K562 (cell line): ENCODE measurements at regions not wholly inside any gene's neighbourhood (a gene's known extent, or its start where the extent isn't known, plus 50 kb on each side); places are given as distances from the start of the nearest gene placed in this dataset.

Source experiments
- ATAC-seq: fragments of 200-7000 bp; cut with Tn5 transposase; 3 replicates; pipeline ENCODE4 v1.9.1; 2020; ENCODE audit warnings: moderate library complexity
- BruUV-seq: library from RNA; stranded (reverse); fragments of 400-500 nt; replicated peaks from 2 replicates; lab custom pipeline; 2021; lab: Mats Ljungman, UMichigan
- CTCF ChIA-PET: fragments of 300-600 bp; formaldehyde crosslinking; extraction: SDS; loops from one replicate; lab custom pipeline; 2021; ENCODE audit warnings: low intra/inter-chr PET ratio; lab: Yijun Ruan, JAX
- POLR2A ChIA-PET: fragments of 300-600, 350-650 bp; sonication (Branson Sonifier 250); formaldehyde crosslinking; extraction: SDS; loops from one replicate; lab custom pipeline; 2021; ENCODE audit warnings: antibody characterized with exemption, inconsistent platforms; lab: Yijun Ruan, JAX
- DNase-seq, 4 experiments: peaks; one replicate each; pipeline versions ENCODE4 v3.0.0 to v3.0.0-alpha.2; 2011 to 2018; ENCODE audit warnings: low spot score in 3 of 4, mixed read lengths in 3 of 4; ENCODE audit errors: extremely low read depth in 1 of 4
- FAIRE-seq: peaks from 2 replicates; lab custom pipeline; 2011; peaks lifted over from hg19 to GRCh38; lab: Jason Lieb, UNC
- H2AFZ ChIP-seq: 2 replicates; pipeline ENCODE4 v1.6.0; 2011; ENCODE audit warnings: low read depth, low read length, control low read depth, inconsistent platforms
- H3K27ac ChIP-seq: fragments of 200-600 bp; 3 replicates; pipeline ENCODE4 v1.8.0; 2011; ENCODE audit warnings: low read depth, mild to moderate bottlenecking, control low read depth, inconsistent platforms, low read length, moderate library complexity, mixed read lengths; ENCODE audit errors: extremely low read depth
- H3K27me3 ChIP-seq, 2 experiments: fragments of 300-600 bp in 1 of 2; 2 replicates in 1 of 2; 3 replicates in 1 of 2; pipeline versions ENCODE4 v1.6.0 to v1.8.0; 2011; ENCODE audit warnings: inconsistent platforms in 2 of 2, low read length in 2 of 2, mild to moderate bottlenecking in 1 of 2, mixed read lengths in 1 of 2, moderate library complexity in 1 of 2; ENCODE audit not compliant: control insufficient read depth in 2 of 2, insufficient read depth in 2 of 2
- H3K36me3 ChIP-seq: fragments of 300-600 bp; 3 replicates; pipeline ENCODE4 v1.8.0; 2011; ENCODE audit warnings: mild to moderate bottlenecking, low read length, inconsistent platforms; ENCODE audit not compliant: control insufficient read depth, insufficient read depth
- H3K4me1 ChIP-seq, 2 experiments: fragments of 200-600 bp in 1 of 2; replicated peaks in 1 of 2; 2 replicates in 1 of 2; 3 replicates in 1 of 2; pipeline versions ENCODE4 v1.5.1 to v1.8.0; 2011; ENCODE audit warnings: inconsistent platforms in 2 of 2, low read length in 2 of 2, mild to moderate bottlenecking in 1 of 2, mixed read lengths in 1 of 2, moderate library complexity in 1 of 2; ENCODE audit not compliant: control insufficient read depth in 2 of 2, insufficient read depth in 2 of 2
- H3K4me2 ChIP-seq: 2 replicates; pipeline ENCODE4 v1.6.1; 2011; ENCODE audit warnings: low read length, control low read depth, inconsistent platforms, mixed read lengths; ENCODE audit not compliant: insufficient read depth
- H3K4me3 ChIP-seq: fragments of 200-600 bp; sonication (generic), shearing (Covaris generic); 2 replicates; pipeline ENCODE4 v1.5.1; 2016; ENCODE audit warnings: control low read depth, inconsistent platforms
- H3K79me2 ChIP-seq: fragments of 200-600 bp; 3 replicates; pipeline ENCODE4 v1.8.0; 2011; ENCODE audit warnings: low read length, inconsistent platforms; ENCODE audit not compliant: control insufficient read depth, insufficient read depth
- H3K9ac ChIP-seq, 2 experiments: 2 replicates each; pipeline versions ENCODE4 v1.6.0 to v1.6.1; 2011; ENCODE audit warnings: low read depth in 2 of 2, low read length in 2 of 2, control low read depth in 1 of 2, inconsistent platforms in 1 of 2, mild to moderate bottlenecking in 1 of 2, mixed read lengths in 1 of 2; ENCODE audit not compliant: insufficient read depth in 1 of 2
- H3K9me1 ChIP-seq: one replicate; pipeline ENCODE4 v1.6.0; 2011; ENCODE audit warnings: inconsistent platforms, mild to moderate bottlenecking, low read length, moderate library complexity; ENCODE audit not compliant: control insufficient read depth, insufficient read depth
- H3K9me3 ChIP-seq: replicated peaks from 2 replicates; pipeline ENCODE4 v1.5.1; 2011; ENCODE audit warnings: low read depth, low read length, inconsistent platforms; ENCODE audit not compliant: control insufficient read depth, insufficient read depth
- H4K20me1 ChIP-seq: replicated peaks from 2 replicates; pipeline ENCODE4 v1.6.1; 2011; ENCODE audit warnings: low read length, inconsistent platforms, mixed read lengths; ENCODE audit not compliant: control insufficient read depth, insufficient read depth
- FIP1L1 ChIP-seq: fragments of 200-400 bp; formaldehyde crosslinking; IDR thresholded peaks from 2 replicates; pipeline ENCODE4 v1.6.1; 2018; ENCODE audit warnings: mild to moderate bottlenecking, low read depth, low read length; ENCODE audit not compliant: poor library complexity, severe bottlenecking
- PHB2 ChIP-seq: fragments of 450-650 bp; IDR thresholded peaks from 2 replicates; pipeline ENCODE4 v1.6.1; 2017; ENCODE audit warnings: low read depth
- POLR2AphosphoS2 ChIP-seq: IDR thresholded peaks from 2 replicates; pipeline ENCODE4 v1.6.1; 2012; ENCODE audit warnings: low read length, improper control_type of control experiment
- RBM39 ChIP-seq: fragments of 200-400 bp; formaldehyde crosslinking; optimal IDR thresholded peaks from 2 replicates; pipeline ENCODE3; 2018; ENCODE audit warnings: low read depth, low read length
- TBP ChIP-seq: optimal IDR thresholded peaks from 2 replicates; pipeline ENCODE3; 2011; ENCODE audit warnings: low read depth, low read length, improper control_type of control experiment
- ZNF696 ChIP-seq: fragments of 250-450 bp; sonication (Bioruptor Pico); conservative IDR thresholded peaks from 2 replicates; pipeline ENCODE4 v1.4.0; 2020; ENCODE audit warnings: mild to moderate bottlenecking, moderate library complexity
- WGBS: fragments of 100-300 bp; shearing (Covaris generic); methylation state at CpG from one replicate; pipeline ENCODE4 v1.1.6; 2016; ENCODE audit warnings: low coverage, mixed read lengths; ENCODE audit not compliant: insufficient coverage; ENCODE audit errors: missing lambda C conversion rate; 5-methylcytosine and 5-hydroxymethylcytosine counted together
- in situ Hi-C: fragments of 300-500 bp; cut with MboI; formaldehyde crosslinking; loops from 4 replicates; pipeline ENCODE4 v1.15.0; 2018; ENCODE audit warnings: inconsistent platforms, mixed read lengths
- intact Hi-C: fragments of 100-400 bp; cut with micrococcal nuclease; formaldehyde crosslinking; loops from 2 replicates; pipeline ENCODE4 v1.14.2; 2022
- TF ChIP-seq, protein P1 (sequence below): conservative IDR thresholded peaks from 2 replicates; pipeline ENCODE4 v1.6.1; 2011; ENCODE audit warnings: low read depth, mild to moderate bottlenecking, low read length; ENCODE audit not compliant: control insufficient read depth
- TF ChIP-seq, protein P2 (sequence below), 2 experiments: fragments of 450-650 bp in 1 of 2; sonication (generic) in 1 of 2; formaldehyde crosslinking in 1 of 2; IDR thresholded peaks; 2 replicates each; pipeline versions ENCODE4 v1.7.1 to v1.9.0; 2016 to 2022; ENCODE audit warnings: inconsistent platforms in 1 of 2, mild to moderate bottlenecking in 1 of 2, missing genetic modification reagents in 1 of 2
- TF ChIP-seq, protein P3 (sequence below): fragments of 250-450 bp; sonication (Bioruptor Pico); IDR thresholded peaks from 2 replicates; pipeline ENCODE4 v1.5.0; 2021; ENCODE audit warnings: mild to moderate bottlenecking, moderate library complexity

DNA sequence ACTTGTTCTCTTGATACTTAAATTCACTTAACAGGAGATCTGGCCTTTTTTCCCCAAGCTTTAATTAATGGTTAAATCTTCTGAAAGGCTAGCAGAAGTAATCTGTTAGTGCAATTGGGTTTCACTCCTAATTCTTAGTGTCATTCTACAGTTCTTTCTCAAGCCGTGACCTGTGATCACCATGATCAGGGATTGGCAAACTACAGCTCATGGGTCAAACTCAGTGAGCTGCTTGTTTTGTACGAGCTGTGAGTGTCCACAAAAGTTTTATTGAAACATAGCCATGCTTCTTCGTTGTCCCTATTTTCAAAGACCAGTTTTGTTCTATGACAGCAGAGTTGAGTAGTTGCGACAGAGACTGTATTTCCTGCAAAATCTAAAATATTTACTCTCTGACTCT is 109.4 kb upstream of the KCNJ15 start:
- Histone ChIP-seq H4K20me1 (no peaks in the 10 kb centered on the region), H3K9me3 (no peaks in the 10 kb centered on the region; the same call in 1 of the 2 replicates), H3K27me3 (no peaks in the 10 kb centered on the region), H3K9me1 (no peaks in the 10 kb centered on the region), H3K36me3 (no peaks in the 10 kb centered on the region), H3K4me3 (no peak overlapping the region), H3K79me2 (no peaks in the 10 kb centered on the region), H3K4me1 (no peaks in the 10 kb centered on the region), H3K27ac (no peak overlapping the region), H3K9ac (no peak overlapping the region), H2AFZ (no peak overlapping the region), H3K4me2 (no peak overlapping the region)
- intact Hi-C loops: no loop called here
- no peak for FAIRE-seq
- DNase-seq: no peak
- 67% methylated on average over 4 of the region's 4 CpGs for WGBS
- in situ Hi-C loops: no loop called here
- CTCF ChIA-PET: no interaction called here
- BruUV-seq: no TSS peak
- POLR2A ChIA-PET: interaction anchor here (1.4 kb wide), 1 partner anchor 9 kb away, joined by 4 read pairs; no protein-coding TSS in a partner anchor
- ATAC-seq: no peak
- no peak for TF ChIP-seq PHB2
- no peak for TF ChIP-seq ZNF696
- TF ChIP-seq, protein P1, sequence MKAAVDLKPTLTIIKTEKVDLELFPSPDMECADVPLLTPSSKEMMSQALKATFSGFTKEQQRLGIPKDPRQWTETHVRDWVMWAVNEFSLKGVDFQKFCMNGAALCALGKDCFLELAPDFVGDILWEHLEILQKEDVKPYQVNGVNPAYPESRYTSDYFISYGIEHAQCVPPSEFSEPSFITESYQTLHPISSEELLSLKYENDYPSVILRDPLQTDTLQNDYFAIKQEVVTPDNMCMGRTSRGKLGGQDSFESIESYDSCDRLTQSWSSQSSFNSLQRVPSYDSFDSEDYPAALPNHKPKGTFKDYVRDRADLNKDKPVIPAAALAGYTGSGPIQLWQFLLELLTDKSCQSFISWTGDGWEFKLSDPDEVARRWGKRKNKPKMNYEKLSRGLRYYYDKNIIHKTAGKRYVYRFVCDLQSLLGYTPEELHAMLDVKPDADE: no peak
- TF ChIP-seq TBP: no peak
- TF ChIP-seq POLR2AphosphoS2: no peak
- no peak for TF ChIP-seq RBM39
- TF ChIP-seq, protein P2, sequence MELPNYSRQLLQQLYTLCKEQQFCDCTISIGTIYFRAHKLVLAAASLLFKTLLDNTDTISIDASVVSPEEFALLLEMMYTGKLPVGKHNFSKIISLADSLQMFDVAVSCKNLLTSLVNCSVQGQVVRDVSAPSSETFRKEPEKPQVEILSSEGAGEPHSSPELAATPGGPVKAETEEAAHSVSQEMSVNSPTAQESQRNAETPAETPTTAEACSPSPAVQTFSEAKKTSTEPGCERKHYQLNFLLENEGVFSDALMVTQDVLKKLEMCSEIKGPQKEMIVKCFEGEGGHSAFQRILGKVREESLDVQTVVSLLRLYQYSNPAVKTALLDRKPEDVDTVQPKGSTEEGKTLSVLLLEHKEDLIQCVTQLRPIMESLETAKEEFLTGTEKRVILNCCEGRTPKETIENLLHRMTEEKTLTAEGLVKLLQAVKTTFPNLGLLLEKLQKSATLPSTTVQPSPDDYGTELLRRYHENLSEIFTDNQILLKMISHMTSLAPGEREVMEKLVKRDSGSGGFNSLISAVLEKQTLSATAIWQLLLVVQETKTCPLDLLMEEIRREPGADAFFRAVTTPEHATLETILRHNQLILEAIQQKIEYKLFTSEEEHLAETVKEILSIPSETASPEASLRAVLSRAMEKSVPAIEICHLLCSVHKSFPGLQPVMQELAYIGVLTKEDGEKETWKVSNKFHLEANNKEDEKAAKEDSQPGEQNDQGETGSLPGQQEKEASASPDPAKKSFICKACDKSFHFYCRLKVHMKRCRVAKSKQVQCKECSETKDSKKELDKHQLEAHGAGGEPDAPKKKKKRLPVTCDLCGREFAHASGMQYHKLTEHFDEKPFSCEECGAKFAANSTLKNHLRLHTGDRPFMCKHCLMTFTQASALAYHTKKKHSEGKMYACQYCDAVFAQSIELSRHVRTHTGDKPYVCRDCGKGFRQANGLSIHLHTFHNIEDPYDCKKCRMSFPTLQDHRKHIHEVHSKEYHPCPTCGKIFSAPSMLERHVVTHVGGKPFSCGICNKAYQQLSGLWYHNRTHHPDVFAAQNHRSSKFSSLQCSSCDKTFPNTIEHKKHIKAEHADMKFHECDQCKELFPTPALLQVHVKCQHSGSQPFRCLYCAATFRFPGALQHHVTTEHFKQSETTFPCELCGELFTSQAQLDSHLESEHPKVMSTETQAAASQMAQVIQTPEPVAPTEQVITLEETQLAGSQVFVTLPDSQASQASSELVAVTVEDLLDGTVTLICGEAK (IDR thresholded peaks at IDR 0.05): no peak
- TF ChIP-seq, protein P2 (CRISPR knock-in tag; IDR thresholded peaks at IDR 0.05): no peak
- TF ChIP-seq, protein P3, sequence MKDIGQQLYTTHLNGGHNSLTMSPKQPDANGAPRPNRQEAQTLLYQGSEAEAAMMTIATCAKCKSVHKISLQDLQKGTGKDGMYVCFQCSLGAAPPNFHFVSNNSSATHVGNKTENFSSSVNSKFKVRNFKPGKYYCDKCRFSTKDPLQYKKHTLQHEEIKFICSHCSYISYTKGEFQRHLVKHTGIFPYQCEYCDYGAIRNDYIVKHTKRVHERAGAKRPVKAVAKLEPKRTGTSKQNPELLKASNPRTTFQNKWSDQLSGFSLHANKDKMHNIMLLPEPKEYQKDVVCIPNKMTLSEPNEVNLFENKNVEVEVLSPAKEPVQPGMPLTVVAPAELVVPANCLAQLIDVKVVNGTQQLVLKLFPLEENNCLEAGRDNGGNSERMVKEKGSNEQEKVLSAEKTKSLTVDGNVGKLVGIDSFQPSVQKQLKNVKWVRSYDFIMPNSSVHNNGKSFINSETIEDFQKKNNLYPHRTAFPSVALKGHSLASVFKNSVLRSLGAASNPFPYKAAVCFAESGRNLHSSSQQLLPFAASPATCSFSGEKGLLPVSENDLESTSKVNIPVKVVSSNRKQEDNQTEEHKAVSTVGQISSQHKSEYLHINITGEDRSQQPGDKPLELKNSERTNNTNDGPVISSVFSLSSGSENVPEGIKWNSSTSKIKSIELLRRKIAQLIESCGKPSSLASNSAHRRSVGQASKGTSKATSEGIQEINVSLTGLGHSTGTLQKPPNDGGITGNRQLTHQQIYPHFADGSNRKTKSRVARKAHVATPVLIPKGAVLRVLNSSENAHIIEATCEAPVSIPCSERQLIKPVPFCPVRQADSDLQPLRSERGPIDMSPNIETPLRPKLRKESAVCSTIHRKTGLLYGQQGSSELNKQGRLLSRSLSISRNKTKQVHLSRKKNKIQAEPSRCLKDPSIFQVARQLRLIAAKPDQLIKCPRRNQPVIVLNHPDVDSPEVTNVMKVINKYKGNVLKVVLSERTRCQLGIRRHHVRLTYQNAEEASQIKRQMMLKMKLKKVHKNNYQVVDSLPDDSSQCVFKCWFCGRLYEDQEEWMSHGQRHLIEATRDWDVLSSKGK (CRISPR knock-in tag): no peak
- no peak for TF ChIP-seq FIP1L1
